Stomach smooth muscle (tissue), 2 donors: ENCODE measurements at regions not wholly inside any gene's neighbourhood (a gene's known extent, or its start where the extent isn't known, plus 50 kb on each side); places are given as distances from the start of the nearest gene placed in this dataset.

Source experiments
- H3K27ac ChIP-seq: one replicate; pipeline ENCODE4 v1.7.0; 2013; ENCODE audit warnings: mild to moderate bottlenecking, low read length, inconsistent platforms
- H3K27me3 ChIP-seq, 2 donors: one replicate each; pipeline ENCODE4 v1.7.0; 2013; ENCODE audit warnings: low read length in 2 of 2; ENCODE audit not compliant: insufficient read depth in 2 of 2, control insufficient read depth in 1 of 2
- H3K36me3 ChIP-seq, 2 donors: one replicate each; pipeline ENCODE4 v1.7.0; 2013; ENCODE audit warnings: low read length in 2 of 2; ENCODE audit not compliant: control insufficient read depth in 2 of 2, insufficient read depth in 2 of 2
- H3K4me1 ChIP-seq: one replicate; pipeline ENCODE4 v1.7.0; 2013; ENCODE audit warnings: low read length; ENCODE audit not compliant: control insufficient read depth, insufficient read depth
- H3K4me3 ChIP-seq, 2 donors: one replicate each; pipeline ENCODE4 v1.7.0; 2013; ENCODE audit warnings: low read length in 2 of 2
- H3K9ac ChIP-seq, 2 donors: one replicate each; pipeline ENCODE4 v1.7.0; 2013; ENCODE audit warnings: low read length in 2 of 2, mild to moderate bottlenecking in 1 of 2
- H3K9me3 ChIP-seq, 2 donors: one replicate each; pipeline ENCODE4 v1.7.0; 2013; ENCODE audit warnings: low read length in 2 of 2; ENCODE audit not compliant: control insufficient read depth in 2 of 2
- donor health status: healthy.
- donor health status: Pancreatic carcinoma.

DNA sequence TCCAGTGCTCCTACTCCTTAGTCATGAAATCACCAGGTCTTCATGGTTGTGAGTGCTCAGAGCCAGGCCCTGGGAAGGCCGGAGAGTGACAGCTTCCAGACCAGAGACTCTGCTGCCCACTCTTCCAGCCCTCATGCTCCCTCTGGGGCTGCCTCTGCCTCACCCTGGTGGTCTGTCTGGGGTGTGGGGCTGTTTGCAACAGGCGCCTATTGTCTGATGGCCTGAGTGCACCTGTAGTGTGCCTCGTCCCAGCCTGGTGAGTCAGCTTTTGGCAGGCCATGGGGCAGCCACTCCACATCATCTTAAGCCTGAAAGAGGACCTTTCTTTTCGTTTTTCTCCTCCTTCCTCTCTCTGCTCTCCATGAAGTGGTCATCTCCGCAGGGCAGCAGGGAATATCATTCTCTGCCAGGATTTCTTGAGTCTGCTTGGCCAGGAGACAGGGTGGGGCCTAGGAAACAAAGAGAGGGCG is 173.8 kb downstream of the VEGFA start:
- Histone ChIP-seq H3K9me3 (peaks cover 0 to 7% of the 10 kb centered on the region in 2 donors), H3K9ac (no peak overlapping the region), H3K27me3 (no peaks in the 10 kb centered on the region), H3K4me3 (no peak overlapping the region), H3K36me3 (no peaks in the 10 kb centered on the region), H3K4me1 (no peaks in the 10 kb centered on the region), H3K27ac (no peak overlapping the region)

DNA sequence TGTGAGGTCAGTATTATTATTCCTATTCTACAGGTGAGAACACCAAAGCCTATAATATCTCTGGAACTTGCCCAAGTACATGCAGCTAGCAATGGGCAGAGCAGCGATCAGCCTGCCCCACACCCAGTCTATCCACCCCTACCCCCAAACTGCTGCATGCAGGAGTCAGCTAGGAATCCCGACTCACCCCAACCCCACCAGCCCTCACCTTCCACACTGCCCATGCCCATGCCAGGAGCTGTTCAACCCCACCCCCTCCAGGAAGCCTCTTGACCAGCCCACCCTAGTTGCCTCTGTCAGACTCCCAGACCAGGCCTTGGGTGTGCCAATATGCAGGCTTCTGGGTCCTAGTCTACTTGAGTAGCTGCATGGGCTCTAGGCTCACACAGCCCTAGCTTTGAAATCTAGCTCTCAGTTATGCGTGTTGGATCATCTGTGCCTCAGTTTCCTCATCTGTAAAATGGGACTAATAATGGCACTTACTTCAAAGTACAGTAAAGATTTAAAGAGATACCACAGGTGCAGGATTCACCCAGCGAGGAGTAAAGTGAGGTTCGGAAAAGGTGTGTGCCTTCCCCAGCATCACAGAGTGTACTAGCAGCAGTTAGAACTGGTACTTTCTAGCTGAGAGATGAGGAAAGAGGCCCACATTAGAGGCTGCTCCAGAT is 173.2 kb downstream of the VEGFA start:
- H3K4me1 ChIP-seq: no peaks in the 10 kb centered on the region
- H3K9me3 ChIP-seq: peaks cover 0 to 7% of the 10 kb centered on the region in 2 donors
- no peaks in the 10 kb centered on the region for H3K27me3 ChIP-seq
- H3K9ac ChIP-seq: no peak overlapping the region
- no peak overlapping the region for H3K4me3 ChIP-seq
- H3K36me3 ChIP-seq: no peaks in the 10 kb centered on the region
- H3K27ac ChIP-seq: no peak overlapping the region

DNA sequence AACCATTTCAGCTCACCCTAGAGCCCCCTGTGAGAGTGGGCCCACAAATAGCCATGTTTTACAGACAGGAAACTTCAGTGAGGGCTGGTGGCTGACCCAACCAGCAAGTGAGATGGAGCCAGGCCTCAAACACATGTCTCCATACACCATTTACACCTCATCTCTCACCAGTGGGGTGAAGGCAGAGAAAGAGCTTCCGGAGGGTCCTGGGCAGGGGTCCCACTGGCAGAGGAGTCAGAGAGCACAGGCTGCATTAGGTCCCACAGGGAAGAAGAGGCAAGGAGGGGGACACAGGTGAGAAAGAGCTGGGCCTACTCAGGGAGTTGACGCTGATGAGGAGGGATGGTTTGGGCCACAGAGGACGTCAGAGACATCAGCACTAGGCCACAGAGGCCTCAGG is 172.6 kb downstream of the VEGFA start:
- no peaks in the 10 kb centered on the region for H3K36me3 ChIP-seq
- no peak overlapping the region for H3K27ac ChIP-seq
- H3K9ac ChIP-seq: no peak overlapping the region
- no peaks in the 10 kb centered on the region for H3K4me1 ChIP-seq
- H3K4me3 ChIP-seq: no peak overlapping the region
- no peaks in the 10 kb centered on the region for H3K27me3 ChIP-seq
- H3K9me3 ChIP-seq: peaks cover 0 to 7% of the 10 kb centered on the region in 2 donors

DNA sequence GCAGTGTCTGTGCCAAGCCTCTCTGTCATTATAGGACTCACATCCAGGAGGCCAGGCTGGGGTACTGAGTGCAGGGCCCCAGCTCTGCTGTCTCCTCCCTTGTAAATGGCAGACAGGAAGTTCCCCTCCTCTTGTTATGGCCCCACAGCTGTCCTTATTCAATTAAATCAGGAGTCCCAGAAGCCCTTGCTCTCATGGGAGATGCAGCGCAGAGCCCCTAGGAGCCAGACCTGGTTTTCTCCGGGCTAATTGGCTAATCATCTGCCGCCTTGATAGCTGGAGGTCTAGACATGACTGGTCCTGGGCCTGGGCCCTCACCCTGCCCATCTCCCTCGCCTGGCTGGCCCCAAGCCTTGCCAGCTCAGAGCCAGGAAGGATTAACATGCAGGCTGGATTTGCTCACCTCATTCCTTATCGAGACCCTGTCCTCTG is 172.0 kb downstream of the VEGFA start:
- no peak overlapping the region for H3K27ac ChIP-seq
- H3K9me3 ChIP-seq: peaks cover 0 to 7% of the 10 kb centered on the region in 2 donors
- no peaks in the 10 kb centered on the region for H3K36me3 ChIP-seq
- no peaks in the 10 kb centered on the region for H3K27me3 ChIP-seq
- no peaks in the 10 kb centered on the region for H3K4me1 ChIP-seq
- H3K4me3 ChIP-seq: no peak overlapping the region
- no peak overlapping the region for H3K9ac ChIP-seq

DNA sequence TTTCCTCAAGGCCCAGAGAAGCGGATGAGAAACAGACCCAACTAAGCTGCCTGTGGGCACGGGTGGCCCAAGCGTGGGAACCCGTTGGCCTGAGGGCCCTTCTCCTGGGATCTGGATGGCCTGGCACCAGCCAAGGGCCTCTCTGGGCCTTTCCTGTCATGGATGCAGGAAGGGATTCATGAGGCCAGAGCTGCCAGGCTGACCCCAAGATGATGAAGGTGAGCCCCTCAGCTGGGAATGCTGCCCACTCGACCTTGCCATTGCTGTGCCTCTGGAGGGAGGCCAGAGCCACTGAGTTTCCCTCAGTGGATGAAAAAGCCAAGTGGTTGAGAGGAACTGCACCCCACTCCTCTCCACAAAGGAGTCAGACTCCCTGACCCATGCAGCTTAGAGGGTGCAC is 171.2 kb downstream of the VEGFA start:
- H3K4me1 ChIP-seq: no peaks in the 10 kb centered on the region
- no peaks in the 10 kb centered on the region for H3K27me3 ChIP-seq
- no peak overlapping the region for H3K27ac ChIP-seq
- no peak overlapping the region for H3K9ac ChIP-seq
- H3K9me3 ChIP-seq: peaks cover 0 to 7% of the 10 kb centered on the region in 2 donors
- H3K36me3 ChIP-seq: no peaks in the 10 kb centered on the region
- no peak overlapping the region for H3K4me3 ChIP-seq

DNA sequence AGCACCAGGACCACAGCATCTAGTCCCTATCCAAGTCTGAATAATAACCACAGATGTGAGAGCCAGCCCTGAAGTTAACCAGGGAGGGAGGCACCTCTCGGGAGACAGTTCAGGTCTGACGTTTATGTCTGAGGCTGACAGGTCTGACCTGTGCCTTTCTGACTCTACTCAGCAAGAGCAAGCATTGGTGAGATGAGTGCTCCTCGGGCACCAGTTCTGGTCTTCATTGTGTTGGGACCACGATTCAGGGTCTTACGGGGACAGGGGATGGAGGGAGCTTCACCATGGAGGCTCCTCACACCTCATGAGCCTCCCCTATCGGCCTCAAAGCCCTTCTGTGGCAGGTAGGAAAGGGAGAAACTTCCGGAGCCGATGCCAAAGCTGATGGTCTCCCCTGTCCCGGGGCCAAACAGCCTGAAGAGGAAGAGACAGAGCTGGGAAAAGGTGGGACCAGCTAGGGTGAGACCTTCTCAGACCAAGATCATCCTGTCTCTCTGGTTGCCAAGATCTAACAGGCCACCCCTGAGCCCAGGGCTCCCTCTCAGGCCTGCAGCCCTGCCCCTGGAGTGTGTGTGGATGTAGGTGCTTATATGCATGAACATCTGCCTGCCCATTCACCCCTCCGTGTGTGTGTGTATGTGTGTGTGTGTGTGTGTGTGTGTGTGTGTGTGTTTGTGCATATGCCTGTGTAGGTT is 170.5 kb downstream of the VEGFA start:
- H3K4me1 ChIP-seq: no peaks in the 10 kb centered on the region
- no peaks in the 10 kb centered on the region for H3K27me3 ChIP-seq
- no peak overlapping the region for H3K27ac ChIP-seq
- peaks cover 0 to 7% of the 10 kb centered on the region in 2 donors for H3K9me3 ChIP-seq
- no peak overlapping the region for H3K9ac ChIP-seq
- H3K36me3 ChIP-seq: no peaks in the 10 kb centered on the region
- H3K4me3 ChIP-seq: no peak overlapping the region

DNA sequence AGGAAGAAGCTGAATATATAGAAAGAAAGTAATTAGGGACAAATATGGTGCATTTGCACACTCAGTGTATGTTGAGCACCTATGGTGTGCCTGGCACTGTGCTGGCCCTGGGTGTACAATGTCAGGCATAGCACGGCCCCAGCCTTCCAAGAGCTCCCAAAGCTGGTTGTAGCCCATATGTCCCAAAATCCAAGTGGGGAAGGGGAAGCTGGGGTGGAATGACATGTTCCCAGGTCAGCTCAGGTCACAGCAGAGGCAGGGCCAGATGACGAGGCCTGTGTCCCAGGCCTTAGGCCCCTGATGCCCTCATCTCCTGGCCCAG is 170.0 kb downstream of the VEGFA start:
- Histone ChIP-seq H3K4me1 (no peaks in the 10 kb centered on the region), H3K27ac (no peak overlapping the region), H3K27me3 (no peaks in the 10 kb centered on the region), H3K9me3 (peaks cover 0 to 3% of the 10 kb centered on the region in 2 donors), H3K4me3 (no peak overlapping the region), H3K36me3 (no peaks in the 10 kb centered on the region), H3K9ac (no peak overlapping the region)

DNA sequence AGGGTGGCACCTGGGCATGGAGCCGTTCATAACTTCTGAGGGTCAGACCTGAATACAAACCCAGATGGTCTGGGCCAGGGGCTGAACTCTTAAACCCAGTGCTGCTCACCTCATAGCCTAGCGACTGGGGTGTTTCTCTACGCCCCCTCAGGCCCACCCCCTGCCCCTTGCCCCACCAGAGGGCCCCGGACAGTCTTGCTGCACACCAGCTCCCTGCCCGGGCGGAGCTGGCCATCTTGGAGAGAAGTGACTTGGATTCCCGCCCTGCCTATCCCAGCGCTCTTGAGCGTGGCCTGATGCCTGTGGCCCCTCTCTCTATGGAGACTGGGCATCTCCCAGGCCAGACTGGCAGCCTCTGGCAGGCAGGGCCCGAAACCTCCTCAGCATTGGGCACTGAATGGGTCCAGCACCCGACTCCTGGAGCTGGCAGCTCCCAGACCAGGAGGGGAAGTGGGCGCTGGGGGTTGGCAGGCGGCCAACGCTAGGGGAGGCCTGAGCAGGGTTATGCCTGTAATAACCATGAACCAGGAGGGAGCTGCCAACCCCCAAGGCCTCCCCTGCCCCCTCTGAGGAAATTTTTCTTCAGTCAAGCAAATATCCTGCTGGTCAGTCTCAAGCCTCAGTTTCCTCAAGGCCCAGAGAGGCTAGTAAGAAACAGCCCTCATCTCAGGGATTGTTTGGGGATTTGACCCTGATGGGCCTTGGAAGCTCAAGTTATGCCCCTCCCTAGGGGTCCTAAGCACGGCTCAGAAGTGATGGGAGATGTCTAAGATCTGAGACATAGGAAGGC is 169.5 kb downstream of the VEGFA start:
- H3K4me1 ChIP-seq: no peaks in the 10 kb centered on the region
- H3K27me3 ChIP-seq: no peaks in the 10 kb centered on the region
- H3K9ac ChIP-seq: no peak overlapping the region
- no peaks in the 10 kb centered on the region for H3K36me3 ChIP-seq
- no peak overlapping the region for H3K27ac ChIP-seq
- H3K9me3 ChIP-seq: no peaks in the 10 kb centered on the region
- no peak overlapping the region for H3K4me3 ChIP-seq

DNA sequence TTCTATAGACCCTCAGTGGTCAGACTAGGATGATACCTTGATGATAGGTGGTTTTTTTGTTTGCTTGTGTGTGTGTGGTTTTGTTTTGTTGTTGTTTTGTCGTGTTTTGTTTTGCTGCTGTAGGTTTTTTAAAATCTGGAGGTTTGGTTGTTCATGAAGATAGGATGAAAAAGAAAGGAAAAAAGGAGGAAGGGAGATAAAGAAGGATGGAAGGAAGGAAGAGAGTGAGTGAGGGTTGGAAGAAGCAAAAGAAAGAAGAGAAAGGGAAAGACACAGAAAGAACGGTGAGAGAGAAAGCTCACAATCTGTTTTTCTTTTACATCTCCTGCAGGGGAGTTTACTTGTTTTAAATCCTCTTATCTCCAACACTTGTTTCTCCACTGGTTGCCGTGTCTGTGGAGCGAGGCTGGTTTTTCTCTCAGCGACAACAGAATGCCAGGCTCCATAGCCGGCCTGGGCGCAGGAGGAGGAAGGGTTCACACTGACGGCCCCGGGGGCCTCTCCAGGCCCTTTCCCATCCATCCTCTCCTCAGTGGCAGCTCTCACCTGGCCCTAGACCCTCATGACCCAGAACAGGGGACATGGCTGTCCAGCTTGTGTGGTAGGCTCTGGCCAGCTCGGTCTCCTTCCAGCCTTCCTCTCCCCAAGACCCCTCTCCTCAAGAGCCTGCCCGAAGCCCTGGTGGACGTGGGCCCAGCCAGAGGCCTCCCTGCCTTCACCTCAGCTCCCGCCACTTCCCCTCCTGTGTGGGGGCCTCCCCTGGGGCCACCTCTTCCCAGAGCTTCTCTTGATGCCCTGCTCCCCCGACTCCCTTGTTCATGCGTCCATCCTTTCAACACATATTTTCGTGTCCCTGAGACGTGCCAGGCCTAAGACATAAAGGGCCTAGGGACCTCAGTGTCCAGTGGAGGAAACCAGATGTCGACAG is 168.4 kb downstream of the VEGFA start:
- H3K9me3 ChIP-seq: no peaks in the 10 kb centered on the region
- H3K36me3 ChIP-seq: no peaks in the 10 kb centered on the region
- no peaks in the 10 kb centered on the region for H3K4me1 ChIP-seq
- no peaks in the 10 kb centered on the region for H3K27me3 ChIP-seq
- no peak overlapping the region for H3K27ac ChIP-seq
- no peak overlapping the region for H3K4me3 ChIP-seq
- H3K9ac ChIP-seq: no peak overlapping the region
